Fibroblast of upper back skin (primary cell): ENCODE measurements at regions not wholly inside any gene's neighbourhood (a gene's known extent, or its start where the extent isn't known, plus 50 kb on each side); places are given as distances from the start of the nearest gene placed in this dataset.

Experiments used
- DNase-seq: peaks from one replicate; pipeline ENCODE4 v3.0.0-alpha.2; 2013

- DNase-seq = no peak
These were observed 67.8 kb downstream of the GP2 start for GRCh38 chr16:20259541-20259940.

- no peak for DNase-seq
These were observed 70.1 kb downstream of the GP2 start for GRCh38 chr16:20257234-20257633.

- no peak for DNase-seq
These were observed 72.3 kb downstream of the GP2 start for GRCh38 chr16:20255002-20255401.

DNA sequence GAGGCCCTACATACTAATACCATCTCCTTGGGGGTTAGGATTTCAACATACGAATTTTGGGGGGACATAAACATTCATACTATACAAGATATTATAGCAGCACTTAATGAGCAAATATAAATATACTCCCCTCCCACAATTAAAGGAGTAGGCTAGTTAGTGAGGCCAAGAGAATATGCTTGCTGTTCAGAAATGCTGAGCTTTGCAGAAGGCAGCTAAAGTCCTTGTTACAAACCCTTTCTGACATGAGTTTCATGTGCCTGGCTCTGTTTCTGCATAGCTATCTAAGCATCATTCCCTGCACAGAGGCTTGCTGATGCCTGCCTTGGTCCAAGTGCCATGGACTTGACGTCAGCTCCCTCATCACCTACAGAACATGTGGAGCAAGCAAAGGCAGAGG is 73.5 kb downstream of the GP2 start:
- DNase-seq = no peak

GRCh38 chr16:20249211-20249610 is 78.1 kb downstream of the GP2 start:
- no peak for DNase-seq

GRCh38 chr16:20247076-20247475 is 80.2 kb downstream of the GP2 start:
- DNase-seq = no peak

GRCh38 chr16:20243731-20244281 is 83.5 kb downstream of the GP2 start:
- DNase-seq = no peak

DNA sequence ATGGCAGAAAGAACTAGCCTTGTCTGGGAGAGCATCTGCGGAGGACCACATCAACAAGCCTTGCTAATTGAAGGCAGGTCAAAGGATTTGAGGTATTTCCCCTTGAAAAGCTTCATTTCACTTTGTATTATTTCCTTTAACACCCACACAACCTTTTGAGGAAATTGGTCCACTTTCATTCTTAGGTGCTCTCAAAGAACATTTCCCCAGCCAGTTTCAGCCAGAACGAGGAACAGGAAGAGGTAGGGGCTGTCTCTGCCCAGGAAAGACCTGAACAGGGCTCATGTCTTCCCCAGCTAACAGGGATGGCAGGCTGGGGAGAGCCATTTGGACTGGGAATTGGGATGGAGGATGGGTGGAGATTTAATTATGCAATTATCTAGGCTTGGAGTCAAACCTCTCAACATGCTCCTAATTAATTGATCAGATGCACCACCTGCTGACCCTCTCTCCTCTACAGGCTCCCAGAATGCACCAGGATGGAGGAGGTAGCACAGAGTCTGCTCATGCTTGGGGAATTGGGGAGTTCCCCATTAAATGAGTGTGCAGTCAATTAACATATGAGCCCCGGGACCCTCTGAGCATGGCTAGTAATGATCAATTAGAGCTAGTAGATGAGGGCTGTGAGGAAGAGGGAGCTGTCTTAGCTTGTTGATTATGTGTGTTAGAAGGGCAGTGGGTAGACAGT is 84.6 kb downstream of the GP2 start:
- DNase-seq = no peak

GRCh38 chr16:20241321-20241720 is 86.0 kb downstream of the GP2 start:
- no peak for DNase-seq

DNA sequence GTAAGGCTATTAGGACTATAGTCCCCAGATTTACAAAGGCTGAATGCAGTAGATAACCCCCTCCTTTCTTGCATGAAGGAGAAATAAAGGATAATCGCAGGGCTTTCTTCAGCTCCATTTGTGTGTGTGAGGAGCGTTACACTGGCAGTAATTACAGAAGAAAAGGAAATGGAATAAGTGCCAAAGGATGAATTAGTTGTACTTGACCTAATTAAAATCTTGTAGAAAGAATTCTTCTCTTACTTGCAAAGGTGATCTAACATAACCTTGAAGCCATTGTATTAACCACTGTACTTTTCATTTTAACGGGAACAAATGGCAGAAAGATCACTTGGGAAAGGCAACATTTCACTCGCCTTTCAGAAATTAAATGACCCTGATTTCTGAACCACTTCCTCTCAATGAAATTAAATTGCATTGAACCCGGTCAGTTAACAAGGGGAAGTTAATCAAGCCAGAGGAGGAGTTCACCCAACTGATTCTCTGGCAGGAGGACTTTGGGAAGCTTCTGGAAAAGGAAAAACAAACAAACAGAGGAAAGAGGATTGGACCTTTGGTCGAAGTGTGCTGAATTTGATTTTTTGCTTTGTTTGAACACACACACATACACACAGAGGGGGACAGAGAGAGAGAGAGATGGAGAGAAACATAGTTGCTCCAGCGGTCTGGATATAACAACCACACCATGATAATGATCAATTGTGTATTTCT is 90.6 kb downstream of the GP2 start:
- no peak for DNase-seq

GRCh38 chr16:20225228-20225733 is 102.0 kb downstream of the GP2 start:
- DNase-seq = no peak

- no peak for DNase-seq
These were observed 106.1 kb downstream of the GP2 start for GRCh38 chr16:20221208-20221607.

- DNase-seq = no peak
These were observed 109.2 kb downstream of the GP2 start for GRCh38 chr16:20218093-20218492.

DNA sequence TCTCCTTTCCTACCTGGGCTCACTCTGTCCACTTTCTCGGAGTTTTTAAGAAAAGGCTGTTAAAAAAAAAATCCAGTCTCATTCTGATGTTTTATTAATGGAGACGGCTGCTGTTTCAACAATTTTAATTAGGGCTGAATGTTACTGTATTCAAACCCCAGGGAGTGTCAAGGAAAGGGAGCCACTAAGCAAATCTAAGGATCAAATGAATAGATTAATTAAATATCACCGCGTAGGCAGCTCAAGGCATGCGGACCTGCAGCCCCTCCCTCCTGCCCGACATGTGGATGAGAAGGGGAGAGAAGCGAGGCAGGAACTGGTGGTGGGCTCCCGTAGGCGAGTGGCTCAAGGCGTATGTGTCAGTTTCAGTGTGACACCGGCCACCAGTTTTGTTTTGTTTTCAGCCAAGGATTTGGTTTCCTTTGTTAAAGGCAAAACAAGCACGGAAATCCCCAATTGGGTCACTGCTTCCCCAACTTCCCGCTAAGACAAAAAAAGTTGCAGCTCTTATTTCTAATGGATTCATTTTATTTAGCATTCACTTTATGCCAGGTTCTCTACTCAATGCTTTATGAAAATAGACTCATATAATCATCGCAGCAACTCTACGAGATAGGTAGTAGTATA is 110.6 kb downstream of the GP2 start:
- DNase-seq = no peak

GRCh38 chr16:20214401-20214800 is 112.9 kb downstream of the GP2 start:
- DNase-seq = no peak

DNA sequence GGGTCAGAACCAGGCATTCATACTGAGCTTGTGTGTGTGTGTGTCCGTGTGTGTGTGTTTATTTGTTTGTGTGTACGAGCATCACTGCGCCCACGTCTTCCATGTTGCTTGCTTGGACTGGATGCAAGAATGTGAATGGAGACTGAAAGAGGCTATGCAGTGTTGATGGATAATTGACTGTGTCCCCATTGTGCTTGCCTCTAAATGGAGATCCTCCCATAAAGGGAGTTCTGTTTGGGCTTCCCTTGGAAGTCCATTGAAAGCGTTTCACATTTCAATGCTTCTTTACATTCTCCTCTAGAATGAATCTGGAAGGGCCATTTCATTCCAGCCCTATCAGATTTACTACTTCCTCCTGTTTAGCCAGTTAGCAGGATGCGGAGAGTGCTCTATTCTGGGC is 124.0 kb downstream of the GP2 start:
- DNase-seq = no peak

DNA sequence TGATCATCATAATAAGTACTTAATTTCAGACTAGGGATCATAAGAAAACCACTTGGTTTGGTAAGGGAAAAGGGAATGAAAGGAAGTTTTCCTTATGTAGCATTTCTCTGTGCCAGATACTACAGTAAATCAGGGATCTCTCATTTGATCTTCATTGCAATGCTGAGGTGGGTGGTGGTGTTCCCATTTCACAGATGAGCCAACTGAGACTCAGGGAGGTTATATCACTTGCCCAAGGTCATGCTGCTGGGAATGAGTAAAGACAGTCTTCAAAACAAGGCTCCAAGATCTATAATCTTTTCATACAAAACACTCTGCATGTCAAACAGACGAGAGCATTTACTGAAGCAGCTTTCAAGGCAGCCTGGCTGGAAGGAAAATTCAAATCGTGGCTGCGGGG is 124.6 kb downstream of the GP2 start:
- no peak for DNase-seq

- DNase-seq = no peak
These were observed 119.1 kb upstream of the GPR139 start for GRCh38 chr16:20192801-20193200.

DNA sequence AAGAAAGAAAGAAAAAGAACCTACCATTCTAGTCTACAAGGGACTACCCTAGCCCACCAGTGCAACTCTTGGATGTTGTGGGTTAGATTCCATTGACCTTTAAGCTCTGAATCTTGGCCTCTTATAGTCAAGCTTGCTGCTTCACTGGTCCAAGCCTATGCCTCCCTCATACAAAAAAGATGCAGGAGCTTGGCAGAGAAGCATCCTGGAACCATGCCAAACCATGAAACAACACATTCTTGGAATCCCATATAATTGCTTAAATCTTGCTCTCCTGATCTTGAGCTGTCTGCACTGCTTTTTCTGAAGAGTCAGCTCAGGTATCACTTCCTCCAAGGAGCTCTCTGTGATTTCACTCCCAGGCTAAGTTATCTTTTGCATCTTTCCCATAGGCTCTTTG is 117.9 kb upstream of the GPR139 start:
- peak; percentile 0 for DNase-seq

- DNase-seq = no peak
These were observed 108.3 kb upstream of the GPR139 start for GRCh38 chr16:20181949-20182348.

DNA sequence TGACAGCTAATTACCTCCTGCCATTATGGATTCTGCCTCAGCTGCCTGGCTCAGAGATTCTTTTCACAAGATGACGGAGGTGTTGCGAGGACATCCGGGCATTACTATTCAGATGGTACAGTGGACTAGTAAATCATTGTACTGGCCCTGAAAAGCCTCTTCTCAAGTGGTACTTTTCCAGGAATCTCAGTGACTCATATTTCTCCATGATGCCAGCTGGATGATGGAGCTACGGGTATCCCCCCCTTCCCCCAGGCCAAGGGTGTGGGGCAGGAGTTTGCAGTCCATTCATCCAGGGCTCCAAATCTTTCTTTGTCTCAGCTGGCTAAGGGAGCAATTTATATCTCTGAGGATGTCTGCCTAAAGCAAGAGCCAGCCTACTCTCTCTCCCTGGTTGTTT is 107.7 kb upstream of the GPR139 start:
- no peak for DNase-seq

DNA sequence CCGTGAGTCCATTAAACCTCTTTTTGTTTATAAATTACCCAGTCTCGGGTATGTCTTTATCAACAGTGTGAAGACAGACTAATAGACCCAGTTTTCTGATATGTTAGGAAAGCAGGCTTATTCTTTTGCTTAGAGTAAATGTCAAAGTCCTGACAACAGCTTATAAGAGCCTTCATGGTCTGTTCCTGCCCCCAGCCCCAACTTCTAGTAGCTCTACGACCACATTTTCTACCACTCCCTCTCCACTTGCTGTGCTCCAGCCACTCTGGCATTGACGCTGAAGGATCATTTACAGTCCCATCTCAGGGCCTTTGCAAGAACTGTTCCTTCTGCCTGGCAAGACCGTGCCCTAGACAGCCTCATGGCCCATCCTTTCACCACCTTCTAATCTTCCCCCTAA is 104.6 kb upstream of the GPR139 start:
- DNase-seq = no peak

GRCh38 chr16:20175358-20175757 is 101.7 kb upstream of the GPR139 start:
- no peak for DNase-seq

DNA sequence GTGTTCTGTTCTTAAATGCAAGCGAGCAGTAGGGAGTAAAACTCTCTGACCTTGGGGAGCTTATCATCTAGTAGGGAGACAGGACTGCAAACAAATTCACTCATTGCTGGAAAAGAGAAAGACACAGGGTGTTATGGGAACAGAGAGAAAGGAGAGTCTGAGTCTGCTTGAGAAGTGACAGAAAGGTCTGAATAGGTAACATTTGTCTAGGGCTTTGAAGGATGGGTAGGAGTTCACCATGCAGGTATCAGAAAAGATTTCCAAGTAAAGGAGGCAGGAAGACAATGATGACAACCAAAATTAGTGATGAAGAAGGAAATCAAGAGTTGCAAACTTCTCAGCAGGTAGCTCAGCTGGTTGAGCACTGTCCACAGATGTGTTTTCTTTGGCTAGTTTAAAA is 93.6 kb upstream of the GPR139 start:
- no peak for DNase-seq
